OCI-LY3 (cell line): ENCODE measurements at regions not wholly inside any gene's neighbourhood (a gene's known extent, or its start where the extent isn't known, plus 50 kb on each side); places are given as distances from the start of the nearest gene placed in this dataset.

ENCODE experiments used
- H2AFZ ChIP-seq: fragments of 200-600, 300-600 bp; shearing (Covaris generic); 2 replicates; pipeline ENCODE4 v1.6.0; 2014; ENCODE audit warnings: antibody characterized with exemption, low read depth, low read length
- H3K27ac ChIP-seq: fragments of 200-600, 300-600 bp; sonication (generic); 2 replicates; pipeline ENCODE4 v1.5.1; 2014; ENCODE audit warnings: mild to moderate bottlenecking, low read length, moderate library complexity, mixed read lengths
- H3K27me3 ChIP-seq: fragments of 200-600, 300-600 bp; sonication (generic); 2 replicates; pipeline ENCODE4 v1.6.1; 2014; ENCODE audit warnings: low read depth, low read length, mixed read lengths
- H3K36me3 ChIP-seq: fragments of 200-600, 300-600 bp; sonication (generic); replicated peaks from 2 replicates; pipeline ENCODE3; 2014; ENCODE audit warnings: low read depth, low read length, mixed read lengths
- H3K4me1 ChIP-seq: fragments of 300-600, 200-600 bp; sonication (generic); 2 replicates; pipeline ENCODE4 v1.6.1; 2014; ENCODE audit warnings: low read length, mixed read lengths
- H3K4me2 ChIP-seq: fragments of 200-600, 300-600 bp; sonication (generic); 2 replicates; pipeline ENCODE4 v1.6.1; 2014; ENCODE audit warnings: low read length, mixed read lengths
- H3K4me3 ChIP-seq: fragments of 300-600, 200-600 bp; sonication (generic); 2 replicates; pipeline ENCODE4 v1.5.1; 2014; ENCODE audit warnings: antibody characterized with exemption, mild to moderate bottlenecking, low read length, moderate library complexity
- H3K79me2 ChIP-seq: fragments of 300-600, 200-600 bp; shearing (Covaris generic); 2 replicates; pipeline ENCODE4 v1.6.1; 2014; ENCODE audit warnings: mild to moderate bottlenecking, low read length, mixed read lengths
- H3K9ac ChIP-seq: fragments of 300-600, 200-600 bp; shearing (Covaris generic); 2 replicates; pipeline ENCODE4 v1.6.0; 2014; ENCODE audit warnings: mild to moderate bottlenecking, low read length, moderate library complexity
- H3K9me3 ChIP-seq: fragments of 200-600, 300-600 bp; shearing (Covaris generic); 2 replicates; pipeline ENCODE4 v1.6.1; 2014; ENCODE audit warnings: low read length, mixed read lengths; ENCODE audit not compliant: insufficient read depth
- H4K20me1 ChIP-seq: fragments of 200-600, 300-600 bp; sonication (generic); 2 replicates; pipeline ENCODE4 v1.6.1; 2016; ENCODE audit warnings: low read length, mixed read lengths; ENCODE audit not compliant: insufficient read depth
- EZH2phosphoT487 ChIP-seq: fragments of 200-600 bp; shearing (Covaris generic); IDR thresholded peaks from 2 replicates; pipeline ENCODE4 v1.6.1; 2018; ENCODE audit warnings: antibody characterized with exemption, mixed run types, low read depth
- TF ChIP-seq, protein P1 (sequence below): fragments of 200-600, 300-600 bp; sonication (generic); IDR thresholded peaks from 2 replicates; pipeline ENCODE4 v1.5.1; 2014; ENCODE audit warnings: antibody characterized with exemption, low read length, low read depth

DNA sequence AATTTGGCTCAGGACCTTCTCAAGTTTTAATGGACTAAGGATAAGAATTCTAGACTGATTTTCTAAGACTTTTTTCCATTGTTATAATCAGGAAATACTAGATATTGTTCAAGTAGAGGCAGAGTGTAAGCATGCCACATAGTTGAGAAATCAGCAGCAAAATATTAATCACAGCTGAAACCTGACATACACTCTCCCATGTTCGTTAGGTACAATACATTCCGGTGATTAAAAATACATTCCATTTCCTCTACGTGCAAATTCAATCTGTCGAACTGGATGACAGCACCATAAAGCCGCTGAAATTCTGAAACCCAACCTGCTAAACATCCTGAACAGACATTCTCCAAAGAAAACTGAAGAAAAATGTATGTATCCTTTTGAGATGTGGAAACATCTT, 587.6 kb upstream of the DIPK2B start:
- Histone ChIP-seq H4K20me1 (no peaks in the 10 kb centered on the region), H3K4me3 (no peak overlapping the region), H3K27me3 (no peaks in the 10 kb centered on the region), H3K9ac (no peak overlapping the region), H3K4me2 (no peak overlapping the region), H3K27ac (no peak overlapping the region), H3K4me1 (no peaks in the 10 kb centered on the region), H3K9me3 (no peaks in the 10 kb centered on the region), H3K79me2 (no peaks in the 10 kb centered on the region), H3K36me3 (no peaks in the 10 kb centered on the region), H2AFZ (no peak overlapping the region)
- TF ChIP-seq EZH2phosphoT487, result no peak
- TF ChIP-seq, protein P1, sequence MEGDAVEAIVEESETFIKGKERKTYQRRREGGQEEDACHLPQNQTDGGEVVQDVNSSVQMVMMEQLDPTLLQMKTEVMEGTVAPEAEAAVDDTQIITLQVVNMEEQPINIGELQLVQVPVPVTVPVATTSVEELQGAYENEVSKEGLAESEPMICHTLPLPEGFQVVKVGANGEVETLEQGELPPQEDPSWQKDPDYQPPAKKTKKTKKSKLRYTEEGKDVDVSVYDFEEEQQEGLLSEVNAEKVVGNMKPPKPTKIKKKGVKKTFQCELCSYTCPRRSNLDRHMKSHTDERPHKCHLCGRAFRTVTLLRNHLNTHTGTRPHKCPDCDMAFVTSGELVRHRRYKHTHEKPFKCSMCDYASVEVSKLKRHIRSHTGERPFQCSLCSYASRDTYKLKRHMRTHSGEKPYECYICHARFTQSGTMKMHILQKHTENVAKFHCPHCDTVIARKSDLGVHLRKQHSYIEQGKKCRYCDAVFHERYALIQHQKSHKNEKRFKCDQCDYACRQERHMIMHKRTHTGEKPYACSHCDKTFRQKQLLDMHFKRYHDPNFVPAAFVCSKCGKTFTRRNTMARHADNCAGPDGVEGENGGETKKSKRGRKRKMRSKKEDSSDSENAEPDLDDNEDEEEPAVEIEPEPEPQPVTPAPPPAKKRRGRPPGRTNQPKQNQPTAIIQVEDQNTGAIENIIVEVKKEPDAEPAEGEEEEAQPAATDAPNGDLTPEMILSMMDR, result no peak

DNA sequence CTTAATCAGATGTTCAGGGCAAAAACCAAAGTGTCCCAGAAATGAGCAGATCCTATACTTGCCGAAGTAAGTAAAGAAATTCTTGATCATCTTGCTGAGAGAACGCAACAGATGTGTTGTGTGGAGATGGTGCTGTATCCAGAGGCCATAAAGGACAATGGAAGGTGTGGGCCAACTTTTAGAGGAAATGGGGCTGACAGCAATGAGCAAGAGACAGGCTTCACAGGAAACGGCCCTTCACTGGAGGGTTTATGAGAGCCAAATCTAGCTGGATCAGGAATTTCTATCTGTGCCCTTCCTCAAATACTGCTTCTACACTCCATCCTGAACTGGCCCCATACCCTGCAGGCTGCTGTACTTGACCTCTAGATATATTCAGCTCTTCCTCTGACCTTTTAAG, 583.9 kb upstream of the DIPK2B start:
- no peaks in the 10 kb centered on the region for H3K36me3 ChIP-seq
- no peaks in the 10 kb centered on the region for H3K4me1 ChIP-seq
- no peak overlapping the region for H3K9ac ChIP-seq
- H2AFZ ChIP-seq, result no peak overlapping the region
- H3K79me2 ChIP-seq, result no peaks in the 10 kb centered on the region
- H3K4me2 ChIP-seq, result no peak overlapping the region
- no peak for TF ChIP-seq EZH2phosphoT487
- TF ChIP-seq, protein P1, result no peak
- no peaks in the 10 kb centered on the region for H3K9me3 ChIP-seq
- H3K4me3 ChIP-seq, result no peak overlapping the region
- no peaks in the 10 kb centered on the region for H3K27me3 ChIP-seq
- no peaks in the 10 kb centered on the region for H4K20me1 ChIP-seq
- H3K27ac ChIP-seq, result no peak overlapping the region

DNA sequence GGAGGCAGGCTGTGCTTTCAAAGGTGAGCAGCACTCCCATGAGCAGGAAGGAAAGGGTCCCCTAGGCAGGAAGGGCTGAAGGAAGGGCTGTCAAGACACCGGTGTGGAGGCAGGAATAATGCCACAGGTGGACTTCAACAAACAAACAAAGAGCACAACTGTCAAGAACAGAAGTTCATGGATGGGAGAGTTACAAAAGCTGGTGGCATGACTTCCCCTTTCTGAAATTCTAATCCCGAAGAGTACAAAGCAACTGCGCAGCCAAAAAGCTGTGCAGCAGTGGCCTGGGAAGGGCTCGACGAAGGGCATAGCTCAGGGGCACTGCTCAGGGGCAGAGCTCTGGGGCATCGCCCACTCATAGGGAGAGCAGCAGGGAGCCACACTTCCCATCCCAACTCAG, 582.3 kb upstream of the DIPK2B start:
- no peak overlapping the region for H2AFZ ChIP-seq
- TF ChIP-seq, protein P1, result no peak
- no peak for TF ChIP-seq EZH2phosphoT487
- H3K36me3 ChIP-seq, result no peaks in the 10 kb centered on the region
- no peaks in the 10 kb centered on the region for H3K27me3 ChIP-seq
- no peaks in the 10 kb centered on the region for H4K20me1 ChIP-seq
- no peak overlapping the region for H3K9ac ChIP-seq
- H3K9me3 ChIP-seq, result no peaks in the 10 kb centered on the region
- no peak overlapping the region for H3K27ac ChIP-seq
- H3K4me1 ChIP-seq, result no peaks in the 10 kb centered on the region
- H3K79me2 ChIP-seq, result no peaks in the 10 kb centered on the region
- no peak overlapping the region for H3K4me3 ChIP-seq
- H3K4me2 ChIP-seq, result no peak overlapping the region

DNA sequence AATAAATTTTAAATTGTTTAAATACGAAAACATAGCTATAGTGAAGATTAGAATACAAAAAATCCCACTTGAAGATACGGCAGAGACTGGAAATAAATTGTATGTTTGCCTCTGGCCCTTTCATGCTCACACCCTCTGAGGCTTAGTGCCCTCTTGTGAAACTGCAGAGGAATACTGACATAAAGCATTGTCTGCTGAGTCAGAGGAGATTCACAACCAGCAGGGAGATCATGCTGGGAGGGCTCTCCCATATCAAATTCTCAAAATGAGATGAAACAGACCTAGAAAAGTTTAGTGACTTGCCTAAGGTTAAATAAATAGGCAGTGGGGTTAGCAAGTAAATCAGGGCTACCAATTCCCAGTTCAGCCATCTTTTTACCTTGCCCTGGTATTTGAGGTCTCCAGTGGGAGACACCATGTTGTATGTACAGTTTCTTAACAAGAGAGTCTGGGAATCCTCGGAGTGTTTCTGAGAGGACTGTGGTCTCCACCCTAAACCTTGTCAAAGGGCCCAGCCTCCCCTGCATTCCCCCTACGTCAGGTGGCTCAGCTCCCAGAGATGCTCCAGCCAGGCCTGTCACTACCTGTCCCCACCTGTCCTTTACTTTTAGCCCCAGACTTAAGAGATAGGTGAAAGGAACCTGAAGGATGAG, 581.4 kb upstream of the DIPK2B start:
- H3K27ac ChIP-seq, result no peak overlapping the region

More for the DNA sequence above, 581.4 kb upstream of the DIPK2B start:
- Histone ChIP-seq H3K27me3 (no peaks in the 10 kb centered on the region), H3K9ac (no peak overlapping the region), H3K9me3 (no peaks in the 10 kb centered on the region), H3K4me2 (no peak overlapping the region), H3K79me2 (no peaks in the 10 kb centered on the region), H3K4me3 (no peak overlapping the region), H4K20me1 (no peaks in the 10 kb centered on the region), H3K4me1 (no peaks in the 10 kb centered on the region), H3K36me3 (no peaks in the 10 kb centered on the region), H2AFZ (no peak overlapping the region)
- no peak for TF ChIP-seq EZH2phosphoT487
- TF ChIP-seq, protein P1, result peak; percentile 41
